GM12891 (cell line): ENCODE measurements at regions not wholly inside any gene's neighbourhood (a gene's known extent, or its start where the extent isn't known, plus 50 kb on each side); places are given as distances from the start of the nearest gene placed in this dataset.

Experiments used
- PAX5 ChIP-seq: IDR thresholded peaks from 2 replicates; pipeline ENCODE4 v1.6.1; 2011; ENCODE audit warnings: low read length, moderate library complexity, mild to moderate bottlenecking; ENCODE audit not compliant: insufficient read depth, severe bottlenecking
- POLR2A ChIP-seq: IDR thresholded peaks from 2 replicates; pipeline ENCODE4 v1.6.1; 2011; ENCODE audit warnings: low read depth, low read length, control low read depth
- POLR2AphosphoS5 ChIP-seq: IDR thresholded peaks from 2 replicates; pipeline ENCODE4 v1.6.1; 2011; ENCODE audit warnings: low read depth, low read length, control low read depth
- SPI1 ChIP-seq: IDR thresholded peaks from 2 replicates; pipeline ENCODE4 v1.6.1; 2011; ENCODE audit warnings: low read depth, low read length, control low read depth
- TAF1 ChIP-seq: IDR thresholded peaks from 2 replicates; pipeline ENCODE4 v1.6.1; 2011; ENCODE audit warnings: low read depth, low read length, control low read depth

DNA sequence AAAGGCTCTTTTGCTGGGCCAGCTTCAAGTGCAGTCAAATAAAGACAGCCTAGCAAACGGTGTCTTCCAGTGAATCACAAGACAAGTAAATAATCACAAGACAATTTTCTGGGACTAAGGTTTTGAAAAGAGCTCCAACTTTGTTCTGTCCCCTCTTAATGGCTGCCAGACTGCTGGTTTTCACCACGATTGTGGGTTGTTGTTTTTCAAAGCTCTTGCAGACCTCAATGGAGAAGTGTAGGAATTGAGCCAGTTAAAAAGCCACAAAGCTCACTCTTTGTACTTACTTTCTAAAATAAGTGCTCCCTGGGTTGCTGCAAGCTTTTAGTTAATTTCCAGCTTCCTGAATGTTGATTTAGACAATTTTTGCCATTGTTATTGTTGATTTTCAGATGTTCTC lies 405.8 kb upstream of the HTR2C start:
- TF ChIP-seq POLR2AphosphoS5 (no peak), POLR2A (no peak), PAX5 (no peak), TAF1 (no peak), SPI1 (no peak)
